ENCODE measurements at regions not wholly inside any gene's neighbourhood (a gene's known extent, or its start where the extent isn't known, plus 50 kb on each side); places are given as distances from the start of the nearest gene placed in this dataset.

DNA sequence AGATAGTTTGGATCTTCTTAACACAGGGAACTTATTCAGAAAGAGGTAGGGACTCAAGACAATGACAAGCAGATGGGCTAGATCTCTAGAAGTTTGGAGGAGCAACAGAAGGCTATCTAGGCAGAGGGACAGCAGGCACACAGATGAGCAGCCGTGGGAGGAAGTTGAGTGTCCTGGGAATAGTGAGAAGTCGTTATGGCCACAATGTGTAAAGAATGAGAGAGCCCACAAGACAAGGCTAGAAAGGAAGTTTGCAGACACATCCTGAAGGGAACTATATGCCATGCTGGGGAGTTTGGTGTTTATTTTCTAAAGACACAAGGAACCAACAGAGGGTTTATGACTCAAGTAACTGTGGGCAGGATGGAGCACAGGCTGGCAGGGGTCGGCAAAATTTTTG, 160.6 kb downstream of the PALM2AKAP2 start:
- no peaks in the 10 kb centered on the region for H3K27me3 Mint-ChIP-seq (ENCODE audit: low read depth)
- H3K4me1 Mint-ChIP-seq (ENCODE audit: low read depth), result peaks cover 3% of the 10 kb centered on the region
- H3K36me3 Mint-ChIP-seq (ENCODE audit: low read depth), result peaks cover 14% of the 10 kb centered on the region
- TF ChIP-seq, protein P1, sequence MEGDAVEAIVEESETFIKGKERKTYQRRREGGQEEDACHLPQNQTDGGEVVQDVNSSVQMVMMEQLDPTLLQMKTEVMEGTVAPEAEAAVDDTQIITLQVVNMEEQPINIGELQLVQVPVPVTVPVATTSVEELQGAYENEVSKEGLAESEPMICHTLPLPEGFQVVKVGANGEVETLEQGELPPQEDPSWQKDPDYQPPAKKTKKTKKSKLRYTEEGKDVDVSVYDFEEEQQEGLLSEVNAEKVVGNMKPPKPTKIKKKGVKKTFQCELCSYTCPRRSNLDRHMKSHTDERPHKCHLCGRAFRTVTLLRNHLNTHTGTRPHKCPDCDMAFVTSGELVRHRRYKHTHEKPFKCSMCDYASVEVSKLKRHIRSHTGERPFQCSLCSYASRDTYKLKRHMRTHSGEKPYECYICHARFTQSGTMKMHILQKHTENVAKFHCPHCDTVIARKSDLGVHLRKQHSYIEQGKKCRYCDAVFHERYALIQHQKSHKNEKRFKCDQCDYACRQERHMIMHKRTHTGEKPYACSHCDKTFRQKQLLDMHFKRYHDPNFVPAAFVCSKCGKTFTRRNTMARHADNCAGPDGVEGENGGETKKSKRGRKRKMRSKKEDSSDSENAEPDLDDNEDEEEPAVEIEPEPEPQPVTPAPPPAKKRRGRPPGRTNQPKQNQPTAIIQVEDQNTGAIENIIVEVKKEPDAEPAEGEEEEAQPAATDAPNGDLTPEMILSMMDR (IDR thresholded peaks at IDR 0.05), result no peak
- no peak overlapping the region for H3K27ac Mint-ChIP-seq (ENCODE audit: unreplicated experiment)
- DNase-seq (ENCODE audit: low spot score), result no peak
- H3K4me3 Mint-ChIP-seq (ENCODE audit: unreplicated experiment), result no peak overlapping the region
- no peaks in the 10 kb centered on the region for H3K9me3 Mint-ChIP-seq (ENCODE audit: low read depth)

DNA sequence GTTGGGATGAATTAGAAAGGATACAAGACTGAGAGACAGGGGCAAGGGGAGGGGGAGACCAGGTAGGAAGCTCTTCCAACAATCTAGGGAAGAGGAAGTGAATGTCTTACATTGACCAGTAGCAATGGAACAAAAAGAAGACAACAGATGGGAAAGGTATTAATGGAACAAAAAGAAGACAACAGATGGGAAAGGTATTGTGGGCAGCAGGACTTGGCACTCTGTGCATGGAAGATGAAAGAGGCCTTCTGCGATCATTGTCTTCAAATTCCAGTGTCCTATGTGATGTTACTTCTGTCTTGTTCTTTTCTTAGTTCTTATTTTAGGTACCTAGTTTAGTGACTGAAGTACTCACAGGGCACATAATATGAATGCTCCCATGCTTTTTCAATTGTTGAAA, 161.8 kb downstream of the PALM2AKAP2 start:
- TF ChIP-seq, protein P1 (IDR thresholded peaks at IDR 0.05), result no peak
- DNase-seq (ENCODE audit: low spot score), result no peak
- H3K4me3 Mint-ChIP-seq (ENCODE audit: unreplicated experiment), result no peak overlapping the region
- peaks cover 14% of the 10 kb centered on the region for H3K36me3 Mint-ChIP-seq (ENCODE audit: low read depth)
- no peaks in the 10 kb centered on the region for H3K4me1 Mint-ChIP-seq (ENCODE audit: low read depth)
- no peak overlapping the region for H3K27ac Mint-ChIP-seq (ENCODE audit: unreplicated experiment)
- H3K9me3 Mint-ChIP-seq (ENCODE audit: low read depth), result no peaks in the 10 kb centered on the region
- no peaks in the 10 kb centered on the region for H3K27me3 Mint-ChIP-seq (ENCODE audit: low read depth)

DNA sequence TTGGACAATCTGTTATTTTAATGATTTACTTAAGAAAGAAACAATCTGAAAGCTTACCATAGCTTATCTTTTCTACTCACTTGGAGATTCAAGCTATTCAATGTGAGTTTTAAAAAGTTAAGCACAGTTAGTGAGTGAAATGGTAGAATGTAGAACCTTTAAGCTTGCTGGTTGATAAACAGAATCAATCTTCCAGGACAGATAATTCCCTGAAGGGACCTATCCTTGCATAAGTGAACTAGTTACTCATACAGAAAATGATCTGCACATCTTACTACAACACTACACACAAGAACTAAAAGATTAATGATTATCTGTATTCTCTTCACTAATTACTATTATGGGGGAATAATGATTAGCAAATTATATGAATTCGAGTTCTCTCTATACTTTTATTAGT, 165.6 kb downstream of the PALM2AKAP2 start:
- Mint-ChIP-seq H3K27ac (ENCODE audit: unreplicated experiment) (no peak overlapping the region), H3K27me3 (ENCODE audit: low read depth) (no peaks in the 10 kb centered on the region), H3K36me3 (ENCODE audit: low read depth) (peaks cover 15% of the 10 kb centered on the region), H3K9me3 (ENCODE audit: low read depth) (no peaks in the 10 kb centered on the region), H3K4me3 (ENCODE audit: unreplicated experiment) (no peak overlapping the region), H3K4me1 (ENCODE audit: low read depth) (no peaks in the 10 kb centered on the region)
- TF ChIP-seq, protein P1 (IDR thresholded peaks at IDR 0.05), result no peak
- no peak for DNase-seq (ENCODE audit: low spot score)

GRCh38 chr9:109948453-109948852, 168.5 kb downstream of the PALM2AKAP2 start:
- TF ChIP-seq, protein P1 (IDR thresholded peaks at IDR 0.05), result no peak
- Mint-ChIP-seq H3K27ac (ENCODE audit: unreplicated experiment) (no peak overlapping the region), H3K27me3 (ENCODE audit: low read depth) (no peaks in the 10 kb centered on the region), H3K4me1 (ENCODE audit: low read depth) (no peaks in the 10 kb centered on the region), H3K9me3 (ENCODE audit: low read depth) (no peaks in the 10 kb centered on the region), H3K36me3 (ENCODE audit: low read depth) (peaks cover 14% of the 10 kb centered on the region), H3K4me3 (ENCODE audit: unreplicated experiment) (no peak overlapping the region)
- DNase-seq (ENCODE audit: low spot score), result no peak

GRCh38 chr9:109950710-109951443, 170.9 kb downstream of the PALM2AKAP2 start:
- DNase-seq (ENCODE audit: low spot score), result no peak
- Mint-ChIP-seq H3K27me3 (ENCODE audit: low read depth) (no peaks in the 10 kb centered on the region), H3K4me3 (ENCODE audit: unreplicated experiment) (no peak overlapping the region), H3K36me3 (ENCODE audit: low read depth) (peaks cover 10% of the 10 kb centered on the region), H3K4me1 (ENCODE audit: low read depth) (peaks cover 5% of the 10 kb centered on the region), H3K27ac (ENCODE audit: unreplicated experiment) (no peak overlapping the region), H3K9me3 (ENCODE audit: low read depth) (no peaks in the 10 kb centered on the region)
- TF ChIP-seq, protein P1 (IDR thresholded peaks at IDR 0.05), result no peak
